Fibroblast of the conjunctiva (primary cell): ENCODE measurements at regions not wholly inside any gene's neighbourhood (a gene's known extent, or its start where the extent isn't known, plus 50 kb on each side); places are given as distances from the start of the nearest gene placed in this dataset.
A peak's percentile ranks its signal among the peaks of the same experiment; 100 is the strongest.

Experiments used
- DNase-seq: peaks from one replicate; pipeline ENCODE4 v3.0.0-alpha.2; 2010; ENCODE audit warnings: low read depth

DNA sequence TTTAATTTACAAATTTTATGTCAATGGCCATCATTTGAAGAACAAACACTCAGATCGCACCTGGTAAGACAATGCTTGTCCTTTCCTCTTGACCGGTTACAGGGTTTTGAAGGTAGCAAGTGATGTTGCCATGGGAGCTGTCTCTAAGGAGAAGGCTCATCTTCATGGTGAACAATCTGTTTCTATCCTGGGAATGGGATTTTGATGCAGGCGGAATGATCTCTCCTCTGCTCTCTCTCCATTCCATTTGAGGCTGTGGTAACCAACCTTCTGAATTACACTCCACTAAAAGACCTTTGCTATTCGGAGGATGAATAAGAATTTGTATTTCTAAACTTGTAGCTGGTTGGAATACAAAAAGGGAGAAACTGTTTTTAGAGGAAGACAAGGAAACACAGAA lies 57.9 kb upstream of the SLC5A9 start:
- DNase-seq, result no peak

DNA sequence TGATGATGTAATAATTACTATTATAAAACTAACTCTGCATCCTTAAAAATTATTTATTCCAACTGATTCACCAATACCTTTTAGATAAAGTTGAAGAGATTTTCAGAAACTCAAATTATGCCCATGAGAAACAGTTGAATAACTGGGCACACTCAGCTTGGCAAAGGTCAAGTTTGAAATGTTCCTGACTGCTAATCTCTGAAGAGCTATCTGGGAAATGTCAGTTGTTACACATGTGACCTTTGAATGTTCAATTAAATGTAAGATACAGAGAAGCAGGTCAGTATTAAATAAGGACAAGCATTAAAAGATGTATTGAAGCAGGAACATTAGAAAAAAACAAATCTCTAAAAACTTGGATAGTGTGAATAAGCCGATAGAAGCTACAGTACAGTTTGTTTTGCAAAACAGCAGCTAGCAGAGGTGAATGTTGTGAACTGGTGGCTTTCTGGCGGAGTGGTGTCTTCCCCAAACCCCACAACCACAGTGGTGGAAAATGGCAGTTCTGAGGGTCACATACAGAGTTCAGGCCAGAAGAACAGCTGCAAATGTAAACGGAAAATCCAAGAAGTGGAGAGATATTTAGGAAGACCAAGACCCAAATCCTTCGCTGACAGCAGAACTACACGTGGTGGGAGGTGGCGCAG lies 61.9 kb upstream of the SLC5A9 start:
- no peak for DNase-seq

GRCh38 chr1:48139275-48139674 lies 83.2 kb upstream of the SLC5A9 start:
- no peak for DNase-seq

DNA sequence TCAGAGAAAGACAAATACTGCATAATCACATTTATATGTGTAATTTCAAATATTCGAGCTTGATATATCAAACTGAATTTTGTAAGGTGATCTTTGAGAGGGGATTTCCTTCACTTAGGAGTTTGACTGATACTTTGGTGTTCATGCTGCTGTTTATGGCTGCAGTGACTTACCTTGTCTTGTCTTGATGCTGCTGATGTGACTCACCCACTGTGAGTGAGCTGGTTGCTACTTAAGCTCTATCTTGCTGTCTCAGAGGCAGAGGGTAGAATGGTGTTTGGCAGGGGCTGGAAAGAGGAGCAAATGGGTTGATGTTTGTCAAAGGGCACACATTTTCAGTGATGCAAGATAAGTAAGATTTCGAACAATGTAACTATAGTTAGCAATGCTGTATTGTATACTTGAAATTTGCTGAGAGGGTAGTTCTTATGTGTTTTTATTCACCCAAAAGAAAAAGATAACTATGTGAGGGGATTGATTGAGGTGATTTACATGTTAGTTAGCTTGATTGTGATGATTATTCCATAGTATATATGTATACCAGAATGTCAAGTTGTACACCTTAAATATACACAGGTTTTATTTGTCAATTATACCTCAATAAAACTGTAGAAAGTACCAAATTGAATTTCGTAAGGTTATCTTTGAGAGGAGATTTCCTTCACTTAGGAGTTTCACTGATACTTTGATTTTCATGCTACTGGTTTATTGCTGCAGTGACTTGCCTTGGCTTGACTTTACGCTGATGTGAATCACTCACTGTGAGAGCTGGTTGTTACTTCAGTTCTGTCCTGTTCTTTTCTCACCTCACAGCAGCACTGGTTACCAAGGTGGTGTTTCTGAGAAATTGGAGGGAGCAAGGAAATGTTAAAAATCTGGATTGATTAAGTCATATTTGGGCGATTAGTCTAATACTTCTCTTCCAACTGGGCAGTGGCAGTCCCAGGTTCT lies 94.5 kb upstream of the SLC5A9 start:
- DNase-seq, result no peak

GRCh38 chr1:48123647-48124046 lies 98.9 kb upstream of the SLC5A9 start:
- DNase-seq, result no peak

DNA sequence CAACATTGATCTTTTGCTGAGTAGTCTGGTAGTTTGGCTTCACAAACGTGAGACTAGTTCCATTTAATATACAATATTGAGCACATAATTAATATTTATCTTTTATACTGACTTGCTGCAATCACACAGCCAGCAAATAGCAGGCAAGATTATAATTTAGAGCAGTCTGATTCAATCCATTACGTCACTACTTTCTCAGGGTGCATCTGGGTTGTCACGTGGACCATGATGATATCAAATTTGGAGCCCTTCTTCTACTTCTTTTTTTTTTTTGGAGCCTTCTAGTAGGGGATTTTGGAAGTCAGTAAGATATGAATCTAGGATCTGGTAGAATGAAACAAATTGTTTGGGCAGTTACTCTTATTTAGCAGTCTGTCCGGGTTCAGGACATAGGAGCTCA lies 100.6 kb upstream of the SLC5A9 start:
- DNase-seq, result no peak

- DNase-seq, result no peak
These were observed 101.9 kb upstream of the SLC5A9 start for GRCh38 chr1:48120621-48121020.

DNA sequence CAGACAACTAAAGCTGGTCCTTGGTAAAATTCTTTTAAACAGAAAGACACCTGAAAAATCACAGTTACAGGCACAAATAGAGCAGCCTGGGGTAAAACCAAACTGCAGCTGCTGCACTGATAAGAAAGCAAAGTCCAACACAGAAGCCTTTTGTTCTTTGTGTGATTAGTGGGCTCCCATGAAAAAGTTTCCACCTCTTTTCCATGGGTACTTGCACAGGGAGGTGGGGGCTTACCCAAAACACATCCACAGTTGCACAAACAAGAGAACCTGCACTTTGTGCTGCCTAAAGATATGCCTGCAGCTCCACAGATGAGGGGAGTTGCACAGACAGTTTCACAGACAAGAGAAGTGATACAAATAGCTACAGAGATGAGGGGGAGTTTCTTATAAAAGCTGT lies 106.7 kb upstream of the SLC5A9 start:
- DNase-seq, result no peak

GRCh38 chr1:48114596-48115382 lies 107.7 kb upstream of the SLC5A9 start:
- no peak for DNase-seq

- peak; percentile 37 for DNase-seq
These were observed 112.3 kb upstream of the TRABD2B start for GRCh38 chr1:48109390-48110013.

GRCh38 chr1:48107516-48107915 lies 110.3 kb upstream of the TRABD2B start:
- DNase-seq, result no peak

GRCh38 chr1:48106049-48106448 lies 108.9 kb upstream of the TRABD2B start:
- no peak for DNase-seq

- DNase-seq, result no peak
These were observed 108.0 kb upstream of the TRABD2B start for GRCh38 chr1:48105165-48105564.

DNA sequence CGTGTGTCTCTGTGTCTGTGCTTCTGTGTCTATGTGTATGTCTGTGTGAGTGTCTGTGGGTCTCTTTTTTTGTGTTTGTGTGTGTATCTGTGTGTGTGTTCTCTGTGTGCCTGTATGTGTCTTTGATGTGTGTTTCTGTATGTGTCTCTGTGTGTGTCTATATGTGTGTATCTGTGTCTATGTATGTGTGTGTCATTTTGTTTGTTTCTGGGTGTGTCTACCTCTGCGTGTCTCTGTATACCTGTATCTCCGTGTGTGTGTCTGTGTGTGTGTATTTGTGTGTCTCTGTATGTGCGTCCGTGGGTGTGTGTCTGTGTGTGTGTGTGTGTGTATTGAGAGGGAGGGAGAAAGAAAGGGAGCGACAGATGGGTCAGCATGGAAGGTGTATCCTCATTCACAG lies 106.3 kb upstream of the TRABD2B start:
- no peak for DNase-seq

GRCh38 chr1:48102766-48103165 lies 105.6 kb upstream of the TRABD2B start:
- no peak for DNase-seq

DNA sequence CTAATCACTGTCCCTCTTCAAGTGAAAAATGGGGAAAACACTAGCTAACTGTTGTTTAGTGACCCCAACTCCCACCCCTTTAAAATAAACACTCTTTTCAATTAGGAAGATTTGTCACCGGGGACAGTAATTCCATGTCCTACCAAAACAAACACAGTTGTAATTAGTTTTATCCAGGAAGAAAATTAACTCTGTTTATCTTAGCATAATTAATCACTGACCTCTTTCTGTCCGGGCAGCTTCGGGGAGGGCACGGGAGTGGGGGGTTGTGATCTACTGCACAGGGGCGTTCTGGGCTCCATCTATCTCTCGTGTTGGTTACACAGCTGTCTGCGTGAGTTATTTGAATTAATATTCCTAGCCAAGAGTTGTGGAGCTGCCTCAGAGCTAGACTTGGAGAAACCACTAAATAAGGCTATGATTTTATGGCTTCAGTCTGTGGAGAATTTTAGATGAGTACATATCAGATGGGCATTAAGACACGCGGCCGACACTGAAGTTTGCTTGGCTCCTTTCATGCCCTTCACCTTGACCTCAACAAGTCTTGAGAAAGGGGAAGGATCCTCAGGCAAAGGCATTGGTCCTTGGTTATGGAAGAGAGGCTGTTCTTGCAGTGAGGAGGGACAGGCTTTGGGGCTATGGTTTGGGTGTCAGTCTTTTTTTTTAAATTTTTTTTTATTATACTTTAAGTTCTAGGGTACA lies 102.0 kb upstream of the TRABD2B start:
- no peak for DNase-seq

- DNase-seq, result peak; percentile 21
These were observed 96.7 kb upstream of the TRABD2B start for GRCh38 chr1:48093696-48094528.

GRCh38 chr1:48093147-48093546 lies 96.0 kb upstream of the TRABD2B start:
- no peak for DNase-seq

- no peak for DNase-seq
These were observed 95.2 kb upstream of the TRABD2B start for GRCh38 chr1:48092401-48092800.

- no peak for DNase-seq
These were observed 92.2 kb upstream of the TRABD2B start for GRCh38 chr1:48089356-48089891.
